H1 (cell line): ENCODE measurements at regions not wholly inside any gene's neighbourhood (a gene's known extent, or its start where the extent isn't known, plus 50 kb on each side); places are given as distances from the start of the nearest gene placed in this dataset.

Source experiments
- CHD1 ChIP-seq: IDR thresholded peaks from 2 replicates; pipeline ENCODE4 v1.6.1; 2012; ENCODE audit warnings: low read depth, low read length, improper control_type of control experiment
- CREB1 ChIP-seq: IDR thresholded peaks from 2 replicates; pipeline ENCODE4 v1.6.1; 2012; ENCODE audit warnings: inconsistent platforms
- CTCF ChIP-seq, 3 experiments: IDR thresholded peaks; 1 replicate in 2 of 3; 2 replicates in 1 of 3; pipeline versions ENCODE4 v1.5.1 to v1.6.1; 2011; ENCODE audit warnings: low read length in 3 of 3, mild to moderate bottlenecking in 3 of 3, inconsistent platforms in 2 of 3, low read depth in 1 of 3, moderate library complexity in 1 of 3; ENCODE audit not compliant: insufficient read depth in 1 of 3; ENCODE audit errors: control extremely low read depth in 1 of 3
- EZH2 ChIP-seq: fragments of 200-600 bp; sonication (generic); IDR thresholded peaks from 2 replicates; pipeline ENCODE4 v1.7.1; 2012; ENCODE audit warnings: low read depth, mild to moderate bottlenecking, moderate library complexity, low read length, inconsistent platforms; ENCODE audit not compliant: severe bottlenecking
- NANOG ChIP-seq: IDR thresholded peaks from 2 replicates; pipeline ENCODE4 v1.6.1; 2011; ENCODE audit warnings: low read length, low read depth, mild to moderate bottlenecking, inconsistent platforms; ENCODE audit not compliant: insufficient read depth, poor library complexity, severe bottlenecking
- POLR2A ChIP-seq, 2 experiments: IDR thresholded peaks; 1 replicate in 1 of 2; 2 replicates in 1 of 2; pipeline ENCODE4 v1.6.1; 2011; ENCODE audit warnings: low read depth in 2 of 2, low read length in 2 of 2, mild to moderate bottlenecking in 2 of 2; ENCODE audit errors: control extremely low read depth in 1 of 2
- RAD21 ChIP-seq, 2 experiments: IDR thresholded peaks in 1 of 2; conservative IDR thresholded peaks in 1 of 2; 2 replicates each; pipeline ENCODE4 v1.6.1; 2011; ENCODE audit warnings: low read depth in 2 of 2, low read length in 2 of 2, improper control_type of control experiment in 1 of 2, inconsistent platforms in 1 of 2, mild to moderate bottlenecking in 1 of 2, moderate library complexity in 1 of 2
- SIRT6 ChIP-seq: IDR thresholded peaks from one replicate; pipeline ENCODE4 v1.7.1; 2012; ENCODE audit warnings: low read length, inconsistent platforms
- SP1 ChIP-seq: IDR thresholded peaks from 2 replicates; pipeline ENCODE4 v1.6.1; 2011; ENCODE audit warnings: low read depth, low read length
- TBP ChIP-seq: IDR thresholded peaks from 2 replicates; pipeline ENCODE4 v1.6.1; 2011; ENCODE audit warnings: low read depth, low read length, improper control_type of control experiment
- TF ChIP-seq, protein P1 (sequence below): IDR thresholded peaks from 2 replicates; pipeline ENCODE4 v1.6.1; 2011; ENCODE audit warnings: low read length, improper control_type of control experiment
- TF ChIP-seq, protein P2 (sequence below): IDR thresholded peaks from 2 replicates; pipeline ENCODE4 v1.6.1; 2012; ENCODE audit warnings: inconsistent platforms

GRCh38 chr20:50368813-50369224 is 141.4 kb upstream of the PTPN1 start:
- TF ChIP-seq CTCF (IDR thresholded peaks at IDR 0.05; ENCODE audit: control extremely low read depth in 1 of 3, insufficient read depth in 1 of 3, low read depth in 1 of 3, low read length in 3 of 3) (no peak), SIRT6 (no peak), TBP (no peak), CHD1 (no peak), NANOG (no peak), EZH2 (no peak), RAD21 (IDR thresholded peaks at IDR 0.05 in 1 of 2, conservative IDR thresholded peaks at IDR 0.05 in 1 of 2; ENCODE audit: low read depth in 2 of 2, low read length in 2 of 2) (no peak), POLR2A (IDR thresholded peaks at IDR 0.05; ENCODE audit: control extremely low read depth in 1 of 2, low read depth in 2 of 2, low read length in 2 of 2) (no peak), CREB1 (no peak), SP1 (no peak)
- TF ChIP-seq, protein P1, sequence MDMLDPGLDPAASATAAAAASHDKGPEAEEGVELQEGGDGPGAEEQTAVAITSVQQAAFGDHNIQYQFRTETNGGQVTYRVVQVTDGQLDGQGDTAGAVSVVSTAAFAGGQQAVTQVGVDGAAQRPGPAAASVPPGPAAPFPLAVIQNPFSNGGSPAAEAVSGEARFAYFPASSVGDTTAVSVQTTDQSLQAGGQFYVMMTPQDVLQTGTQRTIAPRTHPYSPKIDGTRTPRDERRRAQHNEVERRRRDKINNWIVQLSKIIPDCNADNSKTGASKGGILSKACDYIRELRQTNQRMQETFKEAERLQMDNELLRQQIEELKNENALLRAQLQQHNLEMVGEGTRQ, result no peak
- TF ChIP-seq, protein P2, sequence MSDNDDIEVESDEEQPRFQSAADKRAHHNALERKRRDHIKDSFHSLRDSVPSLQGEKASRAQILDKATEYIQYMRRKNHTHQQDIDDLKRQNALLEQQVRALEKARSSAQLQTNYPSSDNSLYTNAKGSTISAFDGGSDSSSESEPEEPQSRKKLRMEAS, result no peak
